Transverse colon (tissue), 4 donors: ENCODE measurements at regions not wholly inside any gene's neighbourhood (a gene's known extent, or its start where the extent isn't known, plus 50 kb on each side); places are given as distances from the start of the nearest gene placed in this dataset.

ENCODE experiments used
- DNase-seq: peaks from one replicate; pipeline ENCODE4 v3.0.0-alpha.2; 2019
- H3K27ac ChIP-seq, 4 donors: fragments of 200-600 bp; sonication (generic); 2 replicates each; pipeline ENCODE4 v1.5.1; 2016 to 2018; ENCODE audit warnings: inconsistent platforms in 4 of 4
- H3K27me3 ChIP-seq: fragments of 200-600 bp; sonication (generic); 2 replicates; pipeline ENCODE4 v1.5.1; 2017; ENCODE audit warnings: inconsistent platforms
- H3K36me3 ChIP-seq, 4 donors: fragments of 200-600 bp; sonication (generic); 2 replicates each; pipeline ENCODE4 v1.5.1; 2017 to 2019; ENCODE audit warnings: inconsistent platforms in 4 of 4
- H3K4me1 ChIP-seq, 4 donors: fragments of 200-600 bp; sonication (generic); 2 replicates each; pipeline ENCODE4 v1.5.1; 2017 to 2020; ENCODE audit warnings: inconsistent platforms in 4 of 4
- H3K4me3 ChIP-seq, 4 donors: fragments of 200-600 bp; sonication (generic); 1 replicate in 1 of 4; 2 replicates in 3 of 4; pipeline versions ENCODE4 v1.5.1 to v1.6.1; 2017 to 2019; ENCODE audit warnings: inconsistent platforms in 4 of 4
- H3K9me3 ChIP-seq, 2 donors: fragments of 200-600 bp; sonication (generic); 2 replicates each; pipeline ENCODE4 v1.5.1; 2017 to 2019; ENCODE audit warnings: inconsistent platforms in 2 of 2
- EP300 ChIP-seq: sonication (generic); formaldehyde crosslinking; IDR thresholded peaks from one replicate; pipeline ENCODE4 v1.6.1; 2017; ENCODE audit warnings: antibody characterized with exemption, low read depth
- POLR2A ChIP-seq: fragments of 450-650 bp; IDR thresholded peaks from one replicate; pipeline ENCODE4 v1.6.1; 2016; ENCODE audit warnings: antibody characterized with exemption, mild to moderate bottlenecking, moderate library complexity
- POLR2AphosphoS5 ChIP-seq, 3 donors: sonication (generic); formaldehyde crosslinking; IDR thresholded peaks; one replicate each; pipeline ENCODE4 v1.6.1; 2016; ENCODE audit warnings: antibody characterized with exemption in 3 of 3
- WGBS, 2 donors: methylation state at CpG; one replicate each; pipeline ENCODE4 v1.1.5; 2018; ENCODE audit warnings: low coverage in 1 of 2; 5-methylcytosine and 5-hydroxymethylcytosine counted together
- in situ Hi-C, 4 donors: fragments of 200-750 bp; cut with MboI; loops; one replicate each; pipeline versions ENCODE4 v1.15.0 to v1.15.1; 2017; ENCODE audit warnings: low sequenced_read_pairs in 3 of 4, low pct_ligation_motif_present in 1 of 4, low pct_unique_long_range_greater_than_20kb in 1 of 4
- intact Hi-C: fragments of 100-400 bp; cut with DNase I; formaldehyde crosslinking; loops from one replicate; pipeline ENCODE4 v1.15.1; 2023; ENCODE audit warnings: low total_unique reads
- TF ChIP-seq, protein P1 (sequence below), 5 experiments: fragments of 200-600 bp in 3 of 5; fragments of 450-650 bp in 2 of 5; sonication (generic) in 3 of 5; IDR thresholded peaks; 1 replicate in 2 of 5; 2 replicates in 3 of 5; pipeline ENCODE4 v1.5.1; 2016 to 2017; ENCODE audit warnings: antibody characterized with exemption in 5 of 5, inconsistent platforms in 3 of 5, mild to moderate bottlenecking in 2 of 5, moderate library complexity in 1 of 5

DNA sequence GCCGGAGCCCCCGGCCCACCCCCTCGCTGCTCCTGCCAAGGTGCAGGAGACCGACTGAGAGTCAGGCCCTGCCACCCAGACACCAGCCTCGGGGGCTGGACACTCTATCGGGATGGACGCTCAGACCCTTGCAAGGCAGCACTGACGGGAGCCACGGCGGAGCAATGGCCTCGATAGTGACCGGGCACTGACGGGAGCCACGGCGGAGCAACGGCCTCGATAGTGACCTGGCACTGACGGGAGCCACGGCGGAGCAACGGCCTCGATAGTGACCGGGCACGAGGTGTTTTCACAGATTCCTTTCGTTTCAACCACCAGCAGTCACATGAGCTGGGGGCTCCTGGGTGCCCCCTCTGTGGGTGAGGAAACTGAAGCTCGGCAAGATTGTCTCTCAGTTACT is 123.6 kb upstream of the PPP1R26 start:
- intact Hi-C loops: no loop called here
- no peaks in the 10 kb centered on the region for H3K4me1 ChIP-seq
- H3K27ac ChIP-seq: no peak overlapping the region
- no peaks in the 10 kb centered on the region for H3K36me3 ChIP-seq
- H3K9me3 ChIP-seq: no peaks in the 10 kb centered on the region
- no peak overlapping the region for H3K4me3 ChIP-seq
- 84 to 88% methylated on average over 9 to 20 of the region's 26 CpGs for WGBS, 2 donors
- H3K27me3 ChIP-seq: peaks cover 6% of the 10 kb centered on the region
- DNase-seq: no peak
- in situ Hi-C loops: no loop called here
- TF ChIP-seq POLR2AphosphoS5 (IDR thresholded peaks at IDR 0.05) (no peak), EP300 (no peak)

DNA sequence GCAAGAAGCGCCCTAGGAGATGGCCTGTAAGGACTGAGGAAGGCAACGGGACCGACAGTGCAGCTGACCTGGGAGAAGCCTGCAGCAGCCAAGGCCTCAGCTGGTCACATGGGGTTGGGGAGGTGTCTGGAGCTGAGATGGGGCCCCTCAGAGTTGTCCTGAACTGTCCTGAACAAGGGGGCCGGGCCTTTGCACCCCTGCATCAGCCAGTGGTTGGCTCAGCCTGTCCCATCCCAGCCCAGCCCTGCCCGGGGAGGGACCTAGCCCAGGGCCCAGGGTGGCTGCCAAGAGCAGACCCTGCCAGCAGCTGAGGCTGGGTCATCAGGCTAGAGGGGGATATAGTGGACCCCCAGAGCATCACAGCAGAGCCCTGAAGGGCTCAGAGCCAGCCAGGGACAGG is 122.8 kb upstream of the PPP1R26 start:
- H3K4me1 ChIP-seq: no peaks in the 10 kb centered on the region
- in situ Hi-C loops (no loop called here), intact Hi-C loops (no loop called here)
- no peak for DNase-seq
- no peaks in the 10 kb centered on the region for H3K9me3 ChIP-seq
- H3K27ac ChIP-seq: no peak overlapping the region
- TF ChIP-seq, protein P1, sequence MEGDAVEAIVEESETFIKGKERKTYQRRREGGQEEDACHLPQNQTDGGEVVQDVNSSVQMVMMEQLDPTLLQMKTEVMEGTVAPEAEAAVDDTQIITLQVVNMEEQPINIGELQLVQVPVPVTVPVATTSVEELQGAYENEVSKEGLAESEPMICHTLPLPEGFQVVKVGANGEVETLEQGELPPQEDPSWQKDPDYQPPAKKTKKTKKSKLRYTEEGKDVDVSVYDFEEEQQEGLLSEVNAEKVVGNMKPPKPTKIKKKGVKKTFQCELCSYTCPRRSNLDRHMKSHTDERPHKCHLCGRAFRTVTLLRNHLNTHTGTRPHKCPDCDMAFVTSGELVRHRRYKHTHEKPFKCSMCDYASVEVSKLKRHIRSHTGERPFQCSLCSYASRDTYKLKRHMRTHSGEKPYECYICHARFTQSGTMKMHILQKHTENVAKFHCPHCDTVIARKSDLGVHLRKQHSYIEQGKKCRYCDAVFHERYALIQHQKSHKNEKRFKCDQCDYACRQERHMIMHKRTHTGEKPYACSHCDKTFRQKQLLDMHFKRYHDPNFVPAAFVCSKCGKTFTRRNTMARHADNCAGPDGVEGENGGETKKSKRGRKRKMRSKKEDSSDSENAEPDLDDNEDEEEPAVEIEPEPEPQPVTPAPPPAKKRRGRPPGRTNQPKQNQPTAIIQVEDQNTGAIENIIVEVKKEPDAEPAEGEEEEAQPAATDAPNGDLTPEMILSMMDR (IDR thresholded peaks at IDR 0.05): no peak
- TF ChIP-seq POLR2AphosphoS5 (IDR thresholded peaks at IDR 0.05): no peak
- no peak for TF ChIP-seq EP300
- no peak for TF ChIP-seq POLR2A
- 67% methylated on average over 4 of the region's 5 CpGs; no CpG with 5 or more reads in 1 of the 2 donors for WGBS, 2 donors
- H3K4me3 ChIP-seq: no peak overlapping the region
- H3K36me3 ChIP-seq: no peaks in the 10 kb centered on the region
- no peaks in the 10 kb centered on the region for H3K27me3 ChIP-seq

DNA sequence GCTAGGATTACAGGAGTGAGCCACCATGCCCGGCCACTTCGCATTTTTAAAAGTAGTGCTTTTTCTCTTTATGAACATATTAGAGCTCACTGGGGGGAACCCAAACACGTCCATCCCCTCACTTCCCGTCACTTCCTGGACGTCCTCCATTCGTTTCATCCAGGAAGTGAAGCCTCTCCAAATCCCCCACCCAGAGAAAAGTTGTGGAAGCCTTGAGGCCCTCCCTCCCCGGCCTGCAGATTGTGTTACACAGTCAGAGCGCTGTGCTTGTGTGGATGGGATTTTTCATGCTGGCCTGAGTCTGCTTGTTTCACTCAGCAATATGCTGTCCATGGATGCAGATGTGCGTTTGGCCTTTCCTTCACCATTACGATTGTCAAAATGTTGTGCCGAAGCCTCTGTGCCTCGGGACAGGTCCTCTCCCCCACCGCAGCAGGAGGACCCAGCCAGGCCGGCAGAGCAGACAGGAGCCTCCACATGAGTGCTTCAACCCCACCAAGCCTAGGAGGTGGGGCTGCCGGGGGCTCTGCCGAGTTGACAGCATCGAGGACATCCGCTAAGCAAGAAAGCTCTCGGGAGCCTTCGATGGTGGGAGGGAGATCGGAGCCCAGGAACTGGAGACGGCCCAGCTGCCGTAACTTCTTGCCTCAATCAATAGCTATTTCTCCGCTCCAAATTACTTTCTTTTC is 121.6 kb upstream of the PPP1R26 start:
- in situ Hi-C loops: no loop called here

DNA sequence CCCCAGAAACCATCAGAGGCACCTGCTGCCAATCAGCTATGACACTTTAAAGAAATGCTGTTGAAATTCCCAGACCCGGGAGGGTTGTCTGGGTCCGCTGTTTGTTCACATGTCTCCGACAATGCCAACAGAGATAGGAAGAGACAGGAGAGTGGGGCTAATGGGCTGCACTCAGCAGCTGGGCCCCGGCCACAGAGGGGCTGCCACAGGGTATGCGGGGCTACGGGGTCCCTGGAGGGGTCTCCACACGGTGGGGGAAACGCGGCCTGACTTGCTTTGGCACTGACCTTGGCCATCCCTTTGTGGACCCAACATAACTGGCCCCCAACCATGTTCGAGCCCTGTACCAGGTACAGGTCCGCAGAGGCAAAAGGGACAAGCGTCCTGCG is 121.0 kb upstream of the PPP1R26 start:
- WGBS, 2 donors: 82 to 90% methylated on average over 6 to 13 of the region's 13 CpGs

More for the DNA sequence above, 121.6 kb upstream of the PPP1R26 start:
- Histone ChIP-seq H3K9me3 (no peaks in the 10 kb centered on the region), H3K4me3 (no peak overlapping the region), H3K27me3 (no peaks in the 10 kb centered on the region), H3K27ac (no peak overlapping the region), H3K4me1 (no peaks in the 10 kb centered on the region), H3K36me3 (no peaks in the 10 kb centered on the region)
- no peak for DNase-seq
- no peak for TF ChIP-seq POLR2AphosphoS5 (IDR thresholded peaks at IDR 0.05)
- no peak for TF ChIP-seq EP300
- TF ChIP-seq, protein P1 (IDR thresholded peaks at IDR 0.05): no peak
- TF ChIP-seq POLR2A: no peak
- WGBS, 2 donors: 62 to 66% methylated on average over 8 to 24 of the region's 24 CpGs
- intact Hi-C loops: no loop called here

DNA sequence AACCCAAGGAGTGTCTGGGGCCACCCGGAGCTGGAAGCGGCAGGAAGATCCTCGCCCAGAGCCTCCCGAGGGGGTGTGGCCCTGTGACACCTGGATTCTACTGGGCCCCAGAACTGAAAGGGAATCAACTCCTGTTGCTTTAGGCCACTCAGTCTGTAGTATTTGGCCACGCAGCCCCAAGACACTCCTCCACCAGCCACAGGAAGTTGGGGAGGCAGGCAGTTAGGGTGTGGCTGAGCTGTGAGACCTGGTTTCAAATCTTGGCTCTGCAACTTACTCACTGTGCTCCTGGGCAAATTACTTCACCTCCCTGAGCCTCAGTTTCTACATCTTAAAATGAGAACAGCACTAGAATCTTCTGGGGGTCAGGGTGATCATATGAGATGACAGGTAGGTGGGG is 119.8 kb upstream of the PPP1R26 start:
- in situ Hi-C loops (no loop called here), intact Hi-C loops (no loop called here)
- no peak overlapping the region for H3K4me3 ChIP-seq
- H3K36me3 ChIP-seq: no peaks in the 10 kb centered on the region
- H3K27me3 ChIP-seq: no peaks in the 10 kb centered on the region
- DNase-seq: no peak
- no peaks in the 10 kb centered on the region for H3K4me1 ChIP-seq
- H3K9me3 ChIP-seq: no peaks in the 10 kb centered on the region
- TF ChIP-seq, protein P1 (IDR thresholded peaks at IDR 0.05): no peak
- TF ChIP-seq POLR2AphosphoS5 (IDR thresholded peaks at IDR 0.05): no peak
- TF ChIP-seq EP300: no peak
- no peak for TF ChIP-seq POLR2A
- H3K27ac ChIP-seq: no peak overlapping the region
- 40 to 74% methylated on average over 1 to 5 of the region's 5 CpGs for WGBS, 2 donors

More for the DNA sequence above, 121.0 kb upstream of the PPP1R26 start:
- TF ChIP-seq POLR2AphosphoS5 (IDR thresholded peaks at IDR 0.05) (no peak), POLR2A (no peak)
- Histone ChIP-seq H3K4me1 (no peaks in the 10 kb centered on the region), H3K36me3 (no peaks in the 10 kb centered on the region), H3K27me3 (no peaks in the 10 kb centered on the region), H3K4me3 (no peak overlapping the region), H3K27ac (no peak overlapping the region), H3K9me3 (no peaks in the 10 kb centered on the region)
- no peak for DNase-seq
- in situ Hi-C loops (no loop called here), intact Hi-C loops (no loop called here)
